CD4-positive, alpha-beta memory T cell (primary cell): ENCODE measurements at regions not wholly inside any gene's neighbourhood (a gene's known extent, or its start where the extent isn't known, plus 50 kb on each side); places are given as distances from the start of the nearest gene placed in this dataset.
"Not testable (repeated sequence)": the region's sequence is repeated elsewhere in the genome, so short reads cannot be mapped to it uniquely, and the experiment has no call there.

ENCODE experiments used
- CTCF ChIA-PET: fragments of 350-600 bp; sonication (Branson Sonifier 250); formaldehyde crosslinking; loops from one replicate; lab custom pipeline; 2021; ENCODE audit warnings: inconsistent platforms; ENCODE audit not compliant: partially characterized antibody; lab: Charles Lee
- POLR2A ChIA-PET: fragments of 350-600 bp; sonication (Branson Sonifier 250); formaldehyde crosslinking; loops from one replicate; lab custom pipeline; 2021; ENCODE audit not compliant: partially characterized antibody; lab: Charles Lee
- DNase-seq, 5 donors: peaks; one replicate each; pipeline versions ENCODE4 v3.0.0 to v3.0.0-alpha.2; 2020 to 2022; ENCODE audit warnings: mixed read lengths in 1 of 5
- H3K27ac ChIP-seq: one replicate; pipeline ENCODE4 v1.7.0; 2013; ENCODE audit warnings: low read depth, low read length
- H3K27me3 ChIP-seq: 2 replicates; pipeline ENCODE4 v1.7.0; 2013; ENCODE audit warnings: mild to moderate bottlenecking, low read length, moderate library complexity; ENCODE audit not compliant: insufficient read depth
- H3K36me3 ChIP-seq: 2 replicates; pipeline ENCODE4 v1.7.0; 2013; ENCODE audit warnings: mild to moderate bottlenecking, low read length, moderate library complexity; ENCODE audit not compliant: insufficient read depth
- H3K4me1 ChIP-seq: 2 replicates; pipeline ENCODE4 v1.7.0; 2013; ENCODE audit warnings: mild to moderate bottlenecking, low read length, moderate library complexity; ENCODE audit not compliant: insufficient read depth
- H3K4me3 ChIP-seq, 2 donors: one replicate each; pipeline ENCODE4 v1.7.0; 2013; ENCODE audit warnings: low read length in 2 of 2, mild to moderate bottlenecking in 1 of 2
- H3K9me3 ChIP-seq, 2 donors: one replicate each; pipeline ENCODE4 v1.7.0; 2013; ENCODE audit warnings: low read length in 2 of 2, control low read depth in 1 of 2; ENCODE audit not compliant: control insufficient read depth in 1 of 2
- H3K27ac Mint-ChIP-seq, 7 donors: one replicate each; pipeline ENCODE4 v1.8.0; 2020 to 2021; ENCODE audit warnings: mixed read lengths in 7 of 7, mild to moderate bottlenecking in 6 of 7, inconsistent platforms in 3 of 7, moderate library complexity in 3 of 7
- H3K27me3 Mint-ChIP-seq, 2 donors: one replicate each; pipeline ENCODE4 v1.8.0; 2020 to 2021; ENCODE audit warnings: mixed read lengths in 2 of 2
- H3K36me3 Mint-ChIP-seq, 2 donors: one replicate each; pipeline ENCODE4 v1.8.0; 2020 to 2021; ENCODE audit warnings: mixed read lengths in 2 of 2, inconsistent platforms in 1 of 2, mild to moderate bottlenecking in 1 of 2
- H3K4me1 Mint-ChIP-seq, 4 donors: one replicate each; pipeline ENCODE4 v1.8.0; 2020 to 2021; ENCODE audit warnings: mixed read lengths in 4 of 4, mild to moderate bottlenecking in 1 of 4
- H3K4me3 Mint-ChIP-seq, 8 donors: one replicate each; pipeline ENCODE4 v1.8.0; 2020 to 2021; ENCODE audit warnings: mixed read lengths in 8 of 8, mild to moderate bottlenecking in 7 of 8, moderate library complexity in 6 of 8, inconsistent platforms in 3 of 8
- H3K9me3 Mint-ChIP-seq, 8 donors: one replicate each; pipeline ENCODE4 v1.8.0; 2020 to 2021; ENCODE audit warnings: mixed read lengths in 8 of 8, mild to moderate bottlenecking in 5 of 8, inconsistent platforms in 3 of 8, moderate library complexity in 1 of 8
- intact Hi-C: fragments of 100-400 bp; cut with micrococcal nuclease; formaldehyde crosslinking; loops from one replicate; pipeline ENCODE4 v1.15.1; 2023

- intact Hi-C loops: no loop called here
- ChIA-PET POLR2A (no interaction called here), CTCF (no interaction called here)
- no peaks in the 10 kb centered on the region for H3K36me3 Mint-ChIP-seq
- no peak overlapping the region for H3K4me3 Mint-ChIP-seq
- no peaks in the 10 kb centered on the region for H3K4me1 ChIP-seq
- DNase-seq: no peak
- no peak overlapping the region for H3K27ac Mint-ChIP-seq
- no peaks in the 10 kb centered on the region for H3K27me3 Mint-ChIP-seq
- H3K36me3 ChIP-seq: no peaks in the 10 kb centered on the region
- no peaks in the 10 kb centered on the region for H3K27me3 ChIP-seq
- no peaks in the 10 kb centered on the region for H3K4me1 Mint-ChIP-seq
- no peaks in the 10 kb centered on the region for H3K9me3 ChIP-seq
- H3K9me3 Mint-ChIP-seq: peaks cover 0 to 18% (median 5%) of the 10 kb centered on the region in 8 donors
- no peak overlapping the region for H3K27ac ChIP-seq
- H3K4me3 ChIP-seq: no peak overlapping the region
Measured at GRCh38 chr13:87537951-87538350, 133.2 kb upstream of the SLITRK5 start.

GRCh38 chr13:87538366-87539052 is 132.7 kb upstream of the SLITRK5 start:
- DNase-seq: no peak
- Mint-ChIP-seq H3K4me3 (no peak overlapping the region), H3K36me3 (no peaks in the 10 kb centered on the region), H3K9me3 (peaks cover 0 to 19% (median 6%) of the 10 kb centered on the region in 8 donors), H3K27ac (no peak overlapping the region), H3K4me1 (no peaks in the 10 kb centered on the region), H3K27me3 (no peaks in the 10 kb centered on the region)
- no peaks in the 10 kb centered on the region for H3K9me3 ChIP-seq
- ChIA-PET POLR2A (no interaction called here), CTCF (no interaction called here)
- no peaks in the 10 kb centered on the region for H3K27me3 ChIP-seq
- no peak overlapping the region for H3K4me3 ChIP-seq
- no peaks in the 10 kb centered on the region for H3K36me3 ChIP-seq
- intact Hi-C loops: no loop called here
- no peak overlapping the region for H3K27ac ChIP-seq
- H3K4me1 ChIP-seq: no peaks in the 10 kb centered on the region

GRCh38 chr13:87553142-87553541 is 118.0 kb upstream of the SLITRK5 start:
- CTCF ChIA-PET: no interaction called here
- H3K4me3 Mint-ChIP-seq: no peak overlapping the region
- POLR2A ChIA-PET: no interaction called here

GRCh38 chr13:87554045-87554444 is 117.1 kb upstream of the SLITRK5 start:
- Mint-ChIP-seq H3K4me3 (no peak overlapping the region), H3K27me3 (no peaks in the 10 kb centered on the region), H3K4me1 (no peaks in the 10 kb centered on the region), H3K9me3 (peaks cover 0 to 10% (median 5%) of the 10 kb centered on the region in 8 donors), H3K36me3 (no peaks in the 10 kb centered on the region), H3K27ac (no peak overlapping the region)
- CTCF ChIA-PET: no interaction called here
- Histone ChIP-seq H3K4me1 (no peaks in the 10 kb centered on the region), H3K4me3 (no peak overlapping the region), H3K27ac (no peak overlapping the region), H3K9me3 (no peaks in the 10 kb centered on the region), H3K27me3 (no peaks in the 10 kb centered on the region), H3K36me3 (no peaks in the 10 kb centered on the region)
- POLR2A ChIA-PET: no interaction called here
- intact Hi-C loops: no loop called here
- no peak for DNase-seq

More at GRCh38 chr13:87553142-87553541, 118.0 kb upstream of the SLITRK5 start:
- Histone ChIP-seq H3K4me3 (no peak overlapping the region), H3K4me1 (no peaks in the 10 kb centered on the region), H3K9me3 (no peaks in the 10 kb centered on the region), H3K36me3 (no peaks in the 10 kb centered on the region), H3K27me3 (no peaks in the 10 kb centered on the region), H3K27ac (no peak overlapping the region)
- DNase-seq: no peak
- intact Hi-C loops: no loop called here
- Mint-ChIP-seq H3K9me3 (peaks cover 0 to 11% (median 5%) of the 10 kb centered on the region in 8 donors), H3K36me3 (no peaks in the 10 kb centered on the region), H3K4me1 (no peaks in the 10 kb centered on the region), H3K27ac (no peak overlapping the region), H3K27me3 (no peaks in the 10 kb centered on the region)

- DNase-seq: no peak
- Histone ChIP-seq H3K27ac (no peak overlapping the region), H3K36me3 (no peaks in the 10 kb centered on the region), H3K4me1 (no peaks in the 10 kb centered on the region), H3K27me3 (no peaks in the 10 kb centered on the region), H3K4me3 (no peak overlapping the region), H3K9me3 (no peaks in the 10 kb centered on the region)
- no peak overlapping the region for H3K4me3 Mint-ChIP-seq
- intact Hi-C loops: no loop called here
- POLR2A ChIA-PET: no interaction called here
- no peaks in the 10 kb centered on the region for H3K4me1 Mint-ChIP-seq
- H3K27ac Mint-ChIP-seq: no peak overlapping the region
- no peaks in the 10 kb centered on the region for H3K36me3 Mint-ChIP-seq
- peaks cover 2 to 24% (median 12%) of the 10 kb centered on the region in 8 donors for H3K9me3 Mint-ChIP-seq
- CTCF ChIA-PET: no interaction called here
- H3K27me3 Mint-ChIP-seq: no peaks in the 10 kb centered on the region
Measured at GRCh38 chr13:87557788-87558187, 113.4 kb upstream of the SLITRK5 start.

GRCh38 chr13:87561580-87561979 is 109.6 kb upstream of the SLITRK5 start:
- DNase-seq, CTCF ChIA-PET, H3K36me3 Mint-ChIP-seq: not testable (repeated sequence)

GRCh38 chr13:87570669-87571068 is 100.5 kb upstream of the SLITRK5 start:
- Mint-ChIP-seq H3K36me3 (no peaks in the 10 kb centered on the region), H3K27ac (no peak overlapping the region), H3K4me3 (no peak overlapping the region), H3K9me3 (peaks cover 0 to 12% (median 3%) of the 10 kb centered on the region in 8 donors), H3K27me3 (no peaks in the 10 kb centered on the region), H3K4me1 (no peaks in the 10 kb centered on the region)
- Histone ChIP-seq H3K36me3 (no peaks in the 10 kb centered on the region), H3K27ac (no peak overlapping the region), H3K27me3 (no peaks in the 10 kb centered on the region), H3K4me3 (no peak overlapping the region), H3K4me1 (no peaks in the 10 kb centered on the region), H3K9me3 (no peaks in the 10 kb centered on the region)
- ChIA-PET POLR2A (no interaction called here), CTCF (no interaction called here)
- intact Hi-C loops: loop anchor here (1.0 kb wide), 1 partner anchor 8 kb away; no protein-coding TSS in a partner anchor
- no peak for DNase-seq

More at GRCh38 chr13:87561580-87561979, 109.6 kb upstream of the SLITRK5 start:
- H3K4me3 ChIP-seq, H3K27me3 Mint-ChIP-seq, H3K4me1 ChIP-seq, H3K27me3 ChIP-seq, H3K4me3 Mint-ChIP-seq, H3K27ac Mint-ChIP-seq, H3K27ac ChIP-seq, H3K36me3 ChIP-seq, H3K4me1 Mint-ChIP-seq, POLR2A ChIA-PET, intact Hi-C loops, H3K9me3 ChIP-seq: not testable (repeated sequence)
- peaks cover 6 to 29% (median 16%) of the 10 kb centered on the region in 8 donors for H3K9me3 Mint-ChIP-seq
